ENCODE measurements at regions not wholly inside any gene's neighbourhood (a gene's known extent, or its start where the extent isn't known, plus 50 kb on each side); places are given as distances from the start of the nearest gene placed in this dataset.

DNA sequence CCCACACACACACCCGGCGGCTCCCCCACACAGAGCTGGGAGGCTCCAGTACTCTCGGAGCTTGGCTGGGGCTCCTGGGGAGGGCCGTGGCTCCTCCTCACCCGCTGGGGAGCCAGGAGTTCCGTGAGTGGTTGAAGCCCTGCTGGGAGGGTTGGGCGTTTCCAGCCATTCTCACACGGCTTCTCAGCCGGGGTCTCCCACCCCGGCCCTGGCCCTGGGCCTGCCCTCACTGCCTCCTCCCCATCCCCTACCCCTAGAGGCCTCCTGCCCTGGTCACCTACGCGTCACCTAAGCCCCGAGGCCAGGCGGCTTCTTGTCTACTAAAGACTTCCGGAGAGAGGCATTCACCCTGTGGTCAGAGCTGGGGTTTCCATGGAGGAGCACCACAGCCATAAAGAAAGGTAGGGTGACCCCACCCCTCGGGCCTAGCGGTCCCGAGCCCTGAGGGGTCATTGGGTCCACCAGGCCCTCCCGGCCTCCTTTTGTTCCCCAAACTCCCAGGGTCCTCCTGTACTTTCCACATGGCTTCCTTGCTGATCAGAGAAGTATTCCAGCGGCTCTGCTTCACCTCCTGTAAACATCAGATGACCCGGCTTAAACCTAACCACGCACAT, 99.3 kb downstream of the TTLL2 start:
- H3K36me3 ChIP-seq, result no peaks in the 10 kb centered on the region
- peaks cover 17% of the 10 kb centered on the region for H3K27me3 ChIP-seq
- no peaks in the 10 kb centered on the region for H3K4me1 ChIP-seq
- ATAC-seq, result no peak
- no peak overlapping the region for H3K27ac ChIP-seq
- WGBS, 2 donors (ENCODE audit: low coverage in 1 of 2), result 87 to 91% methylated on average over 6 of the region's 22 CpGs
- H3K4me3 ChIP-seq, result no peak overlapping the region
- H3K9me3 ChIP-seq, result no peaks in the 10 kb centered on the region
- TF ChIP-seq POLR2AphosphoS5 (IDR thresholded peaks at IDR 0.05) (no peak), EP300 (IDR thresholded peaks at IDR 0.05) (no peak), CTCF (IDR thresholded peaks at IDR 0.05) (no peak), POLR2A (IDR thresholded peaks at IDR 0.05) (no peak)

DNA sequence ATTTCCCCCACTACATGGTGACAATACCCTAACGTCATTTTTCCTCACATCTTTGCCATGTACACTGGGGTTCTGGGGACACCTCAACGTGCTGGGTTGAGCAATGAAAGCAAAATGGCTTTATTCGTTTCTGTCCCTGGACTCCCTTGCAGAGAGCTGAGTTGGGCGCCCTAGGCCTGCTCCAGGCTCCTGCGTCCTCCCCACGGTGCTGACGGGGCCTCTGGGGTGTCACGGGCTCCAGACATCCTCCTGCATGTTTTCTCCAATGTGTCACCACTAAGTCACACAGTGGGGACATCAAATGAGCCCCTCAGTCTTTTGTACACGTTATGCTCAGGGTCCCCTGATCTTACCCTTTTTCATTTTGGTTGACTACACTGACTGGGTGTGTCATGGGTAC, 99.8 kb downstream of the TTLL2 start:
- Histone ChIP-seq H3K4me3 (no peak overlapping the region), H3K27ac (no peak overlapping the region), H3K36me3 (no peaks in the 10 kb centered on the region), H3K27me3 (peaks cover 17% of the 10 kb centered on the region), H3K9me3 (no peaks in the 10 kb centered on the region), H3K4me1 (no peaks in the 10 kb centered on the region)
- 93 to 100% methylated on average over 6 to 9 of the region's 9 CpGs for WGBS, 2 donors (ENCODE audit: low coverage in 1 of 2)
- no peak for TF ChIP-seq CTCF (IDR thresholded peaks at IDR 0.05)
- no peak for TF ChIP-seq POLR2A (IDR thresholded peaks at IDR 0.05)
- no peak for TF ChIP-seq EP300 (IDR thresholded peaks at IDR 0.05)
- TF ChIP-seq POLR2AphosphoS5 (IDR thresholded peaks at IDR 0.05), result no peak
- ATAC-seq, result no peak

DNA sequence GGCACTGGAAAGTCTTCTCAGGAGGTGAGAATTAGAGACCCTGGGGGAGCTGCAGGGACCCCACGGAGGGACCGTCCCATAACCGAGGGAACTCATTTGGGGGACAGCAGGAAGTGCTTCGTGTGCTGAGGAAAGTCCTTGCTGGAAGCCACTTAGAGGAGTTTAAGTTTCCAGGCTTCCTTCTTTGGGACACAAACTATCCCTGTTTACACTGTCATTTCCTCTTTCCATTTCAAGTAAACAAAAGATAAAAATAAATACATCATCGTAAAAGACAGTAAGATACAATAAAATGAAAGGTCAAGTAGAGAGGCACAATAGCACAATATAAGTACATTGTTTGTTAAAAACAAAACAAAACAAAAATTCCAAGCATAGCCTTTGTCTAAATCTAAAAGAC, 101.2 kb downstream of the TTLL2 start:
- H3K4me3 ChIP-seq, result no peak overlapping the region
- H3K9me3 ChIP-seq, result no peaks in the 10 kb centered on the region
- 14 to 24% methylated on average over 1 to 5 of the region's 5 CpGs for WGBS, 2 donors (ENCODE audit: low coverage in 1 of 2)
- no peaks in the 10 kb centered on the region for H3K4me1 ChIP-seq
- TF ChIP-seq CTCF (IDR thresholded peaks at IDR 0.05) (no peak), EP300 (IDR thresholded peaks at IDR 0.05) (no peak), POLR2AphosphoS5 (IDR thresholded peaks at IDR 0.05) (no peak), POLR2A (IDR thresholded peaks at IDR 0.05) (no peak)
- H3K36me3 ChIP-seq, result no peaks in the 10 kb centered on the region
- ATAC-seq, result no peak
- no peak overlapping the region for H3K27ac ChIP-seq
- peaks cover 5% of the 10 kb centered on the region for H3K27me3 ChIP-seq

- Histone ChIP-seq H3K4me1 (no peaks in the 10 kb centered on the region), H3K36me3 (no peaks in the 10 kb centered on the region), H3K4me3 (no peak overlapping the region), H3K27ac (no peak overlapping the region), H3K9me3 (no peaks in the 10 kb centered on the region), H3K27me3 (no peaks in the 10 kb centered on the region)
- no peak for ATAC-seq
- TF ChIP-seq POLR2AphosphoS5 (IDR thresholded peaks at IDR 0.05) (no peak), POLR2A (IDR thresholded peaks at IDR 0.05) (no peak), EP300 (IDR thresholded peaks at IDR 0.05) (no peak), CTCF (IDR thresholded peaks at IDR 0.05) (no peak)
- 57 to 78% methylated on average over 3 to 5 of the region's 5 CpGs for WGBS, 2 donors (ENCODE audit: low coverage in 1 of 2)
Measured at GRCh38 chr6:167426651-167427050, 101.8 kb downstream of the TTLL2 start.

DNA sequence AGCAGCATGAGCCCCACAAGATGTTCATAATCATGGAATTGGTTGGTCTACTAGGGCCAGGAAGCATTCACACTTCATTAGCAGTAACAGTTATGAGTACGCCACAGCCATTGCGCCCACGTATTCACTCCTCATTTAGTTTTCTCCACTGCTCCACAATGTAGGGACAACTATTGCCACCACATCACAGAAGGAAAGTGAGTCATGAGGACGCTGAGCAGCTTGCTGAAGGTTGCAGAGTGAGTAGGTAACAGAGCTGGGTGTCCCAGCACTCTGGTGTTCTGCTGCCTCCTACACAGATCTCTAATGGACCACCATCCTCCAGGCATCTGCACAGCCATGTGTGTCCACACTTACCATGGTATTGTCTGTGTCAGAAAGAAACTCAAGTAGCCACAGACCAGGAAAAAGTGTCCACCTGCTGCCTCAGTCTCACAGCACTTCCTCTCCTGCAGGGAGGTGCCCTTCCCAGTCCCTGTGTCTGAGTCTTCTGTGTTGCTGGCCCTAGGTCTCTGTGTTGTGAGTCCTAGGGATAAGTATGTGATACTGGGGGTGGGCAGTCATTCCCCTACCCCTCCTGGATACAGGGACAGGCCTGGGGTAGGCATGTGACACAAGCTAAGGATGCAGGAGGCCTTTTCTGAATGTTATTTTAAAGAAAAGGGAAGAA, 103.9 kb downstream of the TTLL2 start:
- H3K36me3 ChIP-seq, result no peaks in the 10 kb centered on the region
- no peak for TF ChIP-seq POLR2AphosphoS5 (IDR thresholded peaks at IDR 0.05)
- no peak for TF ChIP-seq CTCF (IDR thresholded peaks at IDR 0.05)
- no peak for TF ChIP-seq EP300 (IDR thresholded peaks at IDR 0.05)
- H3K4me1 ChIP-seq, result no peaks in the 10 kb centered on the region
- no peak for ATAC-seq
- no peaks in the 10 kb centered on the region for H3K9me3 ChIP-seq
- WGBS, 2 donors (ENCODE audit: low coverage in 1 of 2), result 84 to 100% methylated on average over 3 to 4 of the region's 4 CpGs
- no peak overlapping the region for H3K27ac ChIP-seq
- H3K27me3 ChIP-seq, result no peaks in the 10 kb centered on the region
- H3K4me3 ChIP-seq, result no peak overlapping the region
